Natural killer cell (primary cell): ENCODE measurements at regions not wholly inside any gene's neighbourhood (a gene's known extent, or its start where the extent isn't known, plus 50 kb on each side); places are given as distances from the start of the nearest gene placed in this dataset.

Experiments used
- ATAC-seq, 3 donors: fragments of 150-1000 bp in 2 of 3; fragments of 200-7000 bp in 1 of 3; cut with Tn5 transposase; 1 replicate in 1 of 3; 2 replicates in 2 of 3; pipeline ENCODE4 v1.10.0; 2021; ENCODE audit warnings: mild to moderate bottlenecking in 2 of 3, moderate library complexity in 2 of 3
- DNase-seq, 2 donors: peaks; one replicate each; pipeline versions ENCODE4 v3.0.0 to v3.0.0-alpha.2; 2013 to 2021; ENCODE audit warnings: mixed read lengths in 1 of 2
- H3K27ac ChIP-seq: one replicate; pipeline ENCODE4 v1.5.1; 2013; ENCODE audit warnings: mild to moderate bottlenecking, low read length
- H3K27me3 ChIP-seq: one replicate; pipeline ENCODE4 v1.6.1; 2013; ENCODE audit warnings: low read length; ENCODE audit not compliant: control insufficient read depth, insufficient read depth
- H3K36me3 ChIP-seq: one replicate; pipeline ENCODE4 v1.6.1; 2013; ENCODE audit warnings: low read length; ENCODE audit not compliant: control insufficient read depth, insufficient read depth
- H3K4me1 ChIP-seq: one replicate; pipeline ENCODE4 v1.6.1; 2013; ENCODE audit warnings: low read length; ENCODE audit not compliant: control insufficient read depth, insufficient read depth
- H3K4me3 ChIP-seq: one replicate; pipeline ENCODE4 v1.5.1; 2013; ENCODE audit warnings: low read length
- H3K9me3 ChIP-seq: one replicate; pipeline ENCODE4 v1.6.1; 2013; ENCODE audit warnings: low read length; ENCODE audit not compliant: control insufficient read depth, insufficient read depth
- H3K27ac Mint-ChIP-seq, 2 donors: one replicate each; pipeline ENCODE4 v1.8.0; 2022; ENCODE audit warnings: mild to moderate bottlenecking in 2 of 2, mixed read lengths in 2 of 2, moderate library complexity in 1 of 2
- H3K27me3 Mint-ChIP-seq, 2 donors: one replicate each; pipeline ENCODE4 v1.8.0; 2022; ENCODE audit warnings: low read depth in 2 of 2, mixed read lengths in 2 of 2
- H3K36me3 Mint-ChIP-seq: one replicate; pipeline ENCODE4 v1.8.0; 2022; ENCODE audit warnings: mixed read lengths
- H3K4me1 Mint-ChIP-seq, 2 donors: one replicate each; pipeline ENCODE4 v1.8.0; 2022; ENCODE audit warnings: mixed read lengths in 2 of 2
- H3K4me3 Mint-ChIP-seq: one replicate; pipeline ENCODE4 v1.8.0; 2022; ENCODE audit warnings: mild to moderate bottlenecking, moderate library complexity, mixed read lengths
- H3K9me3 Mint-ChIP-seq, 2 donors: one replicate each; pipeline ENCODE4 v1.8.0; 2022; ENCODE audit warnings: mixed read lengths in 2 of 2
- WGBS: methylation state at CpG from one replicate; pipeline ENCODE4 v1.1.7; 2013; ENCODE audit warnings: missing lambda C conversion rate; ENCODE audit not compliant: insufficient coverage; 5-methylcytosine and 5-hydroxymethylcytosine counted together
- intact Hi-C: fragments of 100-400 bp; cut with micrococcal nuclease; formaldehyde crosslinking; loops from one replicate; pipeline ENCODE4 v1.14.2; 2022
- TF ChIP-seq, protein P1 (sequence below): fragments of 200-600 bp; IDR thresholded peaks from one replicate; pipeline ENCODE4 v1.8.0; 2022; ENCODE audit warnings: antibody characterized with exemption

DNA sequence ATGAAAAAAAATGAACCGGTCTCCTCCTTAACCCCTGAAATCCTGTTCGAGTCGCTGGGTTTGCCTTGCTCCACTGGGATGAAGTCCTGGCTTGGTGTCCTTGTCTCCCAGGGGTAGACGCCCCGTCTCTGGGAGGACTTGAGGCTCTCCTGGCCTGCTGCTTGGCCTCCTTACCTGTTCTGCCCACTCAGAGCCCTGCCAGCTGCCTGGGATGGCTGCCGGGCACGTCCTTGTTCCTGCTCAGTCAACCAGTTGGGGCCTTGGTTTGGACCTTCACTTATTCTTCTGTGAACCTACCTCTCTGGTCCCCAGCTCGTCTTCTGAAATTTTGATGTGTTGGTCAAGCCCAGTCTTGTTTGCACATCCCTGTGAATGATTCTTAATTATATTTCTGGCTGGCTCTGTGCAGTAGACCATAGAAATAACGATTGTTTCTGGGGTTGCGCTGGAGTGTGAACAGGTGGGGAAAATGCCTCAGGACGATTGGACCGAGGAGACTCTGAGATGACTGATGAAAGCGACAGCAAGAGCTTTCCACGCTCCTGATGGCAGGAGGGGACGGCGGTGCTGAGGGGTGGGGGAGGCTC lies 126.5 kb upstream of the ESR1 start:
- Mint-ChIP-seq H3K9me3 (no peaks in the 10 kb centered on the region), H3K27me3 (peaks cover 0 to 8% of the 10 kb centered on the region in 2 donors), H3K27ac (no peak overlapping the region), H3K4me1 (no peaks in the 10 kb centered on the region), H3K36me3 (no peaks in the 10 kb centered on the region), H3K4me3 (no peak overlapping the region)
- Histone ChIP-seq H3K4me3 (no peak overlapping the region), H3K36me3 (no peaks in the 10 kb centered on the region), H3K9me3 (no peaks in the 10 kb centered on the region), H3K27ac (no peak overlapping the region), H3K4me1 (peaks cover 4% of the 10 kb centered on the region), H3K27me3 (no peaks in the 10 kb centered on the region)
- TF ChIP-seq, protein P1, sequence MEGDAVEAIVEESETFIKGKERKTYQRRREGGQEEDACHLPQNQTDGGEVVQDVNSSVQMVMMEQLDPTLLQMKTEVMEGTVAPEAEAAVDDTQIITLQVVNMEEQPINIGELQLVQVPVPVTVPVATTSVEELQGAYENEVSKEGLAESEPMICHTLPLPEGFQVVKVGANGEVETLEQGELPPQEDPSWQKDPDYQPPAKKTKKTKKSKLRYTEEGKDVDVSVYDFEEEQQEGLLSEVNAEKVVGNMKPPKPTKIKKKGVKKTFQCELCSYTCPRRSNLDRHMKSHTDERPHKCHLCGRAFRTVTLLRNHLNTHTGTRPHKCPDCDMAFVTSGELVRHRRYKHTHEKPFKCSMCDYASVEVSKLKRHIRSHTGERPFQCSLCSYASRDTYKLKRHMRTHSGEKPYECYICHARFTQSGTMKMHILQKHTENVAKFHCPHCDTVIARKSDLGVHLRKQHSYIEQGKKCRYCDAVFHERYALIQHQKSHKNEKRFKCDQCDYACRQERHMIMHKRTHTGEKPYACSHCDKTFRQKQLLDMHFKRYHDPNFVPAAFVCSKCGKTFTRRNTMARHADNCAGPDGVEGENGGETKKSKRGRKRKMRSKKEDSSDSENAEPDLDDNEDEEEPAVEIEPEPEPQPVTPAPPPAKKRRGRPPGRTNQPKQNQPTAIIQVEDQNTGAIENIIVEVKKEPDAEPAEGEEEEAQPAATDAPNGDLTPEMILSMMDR = no peak
- DNase-seq (no peak), ATAC-seq (no peak)
- WGBS = 89% methylated on average over 16 of the region's 16 CpGs
- intact Hi-C loops = no loop called here

DNA sequence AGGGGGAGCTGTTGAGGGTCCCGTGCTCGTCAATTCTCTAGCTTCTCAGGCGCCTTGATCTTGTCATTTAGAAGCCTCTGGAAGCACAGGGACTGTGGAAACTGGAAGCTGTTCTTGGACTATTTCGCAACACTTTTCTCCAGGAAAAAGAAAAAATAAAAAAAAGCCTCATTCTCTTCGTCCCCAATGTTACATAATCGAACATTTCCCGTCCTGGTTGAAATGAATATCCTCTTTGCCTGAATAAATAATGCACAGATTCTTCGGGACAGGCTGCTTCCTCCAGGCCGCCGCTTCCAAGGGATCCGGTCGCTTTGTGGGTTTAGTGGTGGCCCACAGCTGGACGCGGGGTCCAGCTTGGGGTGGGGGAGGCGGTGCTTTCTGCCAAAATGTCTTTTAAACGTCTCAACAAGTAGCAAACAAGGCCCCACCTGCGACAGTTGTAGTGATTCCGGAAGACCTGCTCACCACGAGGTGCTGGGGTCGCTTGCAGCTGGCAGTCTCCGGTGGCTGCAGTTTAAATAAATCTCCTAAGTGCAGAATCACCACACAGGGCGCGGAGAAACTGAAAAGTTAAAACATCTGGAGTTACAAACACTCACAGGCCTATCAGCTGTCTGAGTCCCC lies 125.9 kb upstream of the ESR1 start:
- Histone ChIP-seq H3K4me1 (peaks cover 4% of the 10 kb centered on the region), H3K36me3 (no peaks in the 10 kb centered on the region), H3K27me3 (no peaks in the 10 kb centered on the region), H3K27ac (no peak overlapping the region), H3K9me3 (no peaks in the 10 kb centered on the region), H3K4me3 (no peak overlapping the region)
- no peak overlapping the region for H3K27ac Mint-ChIP-seq
- H3K4me3 Mint-ChIP-seq = no peak overlapping the region
- H3K4me1 Mint-ChIP-seq = no peaks in the 10 kb centered on the region
- DNase-seq (peak in 1 of 2 donors; percentile 31), ATAC-seq (no peak)
- H3K36me3 Mint-ChIP-seq = no peaks in the 10 kb centered on the region
- intact Hi-C loops = no loop called here
- H3K9me3 Mint-ChIP-seq = no peaks in the 10 kb centered on the region
- peaks cover 0 to 8% of the 10 kb centered on the region in 2 donors for H3K27me3 Mint-ChIP-seq
- 20% methylated on average over 23 of the region's 23 CpGs for WGBS
- TF ChIP-seq, protein P1 = no peak

GRCh38 chr6:151682251-151682650 lies 125.2 kb upstream of the ESR1 start:
- no peaks in the 10 kb centered on the region for H3K36me3 Mint-ChIP-seq
- H3K9me3 ChIP-seq = no peaks in the 10 kb centered on the region
- H3K36me3 ChIP-seq = no peaks in the 10 kb centered on the region
- H3K4me3 ChIP-seq = no peak overlapping the region
- H3K27ac Mint-ChIP-seq = no peak overlapping the region
- H3K27me3 Mint-ChIP-seq = peaks cover 0 to 8% of the 10 kb centered on the region in 2 donors
- H3K4me1 ChIP-seq = peaks cover 4% of the 10 kb centered on the region
- no peaks in the 10 kb centered on the region for H3K27me3 ChIP-seq
- DNase-seq = no peak
- H3K4me3 Mint-ChIP-seq = no peak overlapping the region
- no peak overlapping the region for H3K27ac ChIP-seq
- H3K9me3 Mint-ChIP-seq = no peaks in the 10 kb centered on the region
- TF ChIP-seq, protein P1 = no peak
- intact Hi-C loops = no loop called here
- 76% methylated on average over 3 of the region's 3 CpGs for WGBS
- H3K4me1 Mint-ChIP-seq = no peaks in the 10 kb centered on the region
- ATAC-seq = no peak

- Histone ChIP-seq H3K27me3 (no peaks in the 10 kb centered on the region), H3K4me3 (no peak overlapping the region), H3K36me3 (no peaks in the 10 kb centered on the region), H3K27ac (no peak overlapping the region), H3K4me1 (peaks cover 4% of the 10 kb centered on the region), H3K9me3 (no peaks in the 10 kb centered on the region)
- no peak overlapping the region for H3K27ac Mint-ChIP-seq
- no peak for ATAC-seq
- H3K9me3 Mint-ChIP-seq = no peaks in the 10 kb centered on the region
- H3K36me3 Mint-ChIP-seq = no peaks in the 10 kb centered on the region
- intact Hi-C loops = no loop called here
- H3K4me3 Mint-ChIP-seq = no peak overlapping the region
- peaks cover 0 to 8% of the 10 kb centered on the region in 2 donors for H3K27me3 Mint-ChIP-seq
- no peak for DNase-seq
- TF ChIP-seq, protein P1 = no peak
- H3K4me1 Mint-ChIP-seq = no peaks in the 10 kb centered on the region
- WGBS = 96% methylated on average over 2 of the region's 3 CpGs
Observed at GRCh38 chr6:151682922-151683321, 124.6 kb upstream of the ESR1 start.
